ENCODE measurements at regions not wholly inside any gene's neighbourhood (a gene's known extent, or its start where the extent isn't known, plus 50 kb on each side); places are given as distances from the start of the nearest gene placed in this dataset.

DNA sequence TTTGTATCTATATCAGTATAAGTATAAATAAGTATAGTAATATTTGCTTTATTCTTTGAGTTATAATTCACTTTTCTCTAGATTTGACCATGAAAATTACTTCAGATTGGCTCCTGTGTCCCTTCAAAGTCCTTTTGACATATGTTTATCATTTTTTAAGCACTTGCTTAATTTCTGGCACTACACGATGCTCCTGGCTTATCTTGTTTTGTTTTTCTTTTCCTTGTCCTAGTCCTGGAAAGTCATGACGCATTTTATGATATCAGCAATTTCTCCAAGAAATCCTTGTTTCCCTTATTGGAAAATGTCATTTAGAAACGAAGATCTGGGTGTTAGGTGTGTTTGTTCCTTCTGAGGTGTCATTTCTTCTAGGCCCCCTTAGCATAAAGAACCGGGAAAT, 226.5 kb downstream of the POU4F1 start:
- H3K9me2 ChIP-seq (ENCODE audit: insufficient read depth), result no peaks in the 10 kb centered on the region; the same call in 1 of the 2 replicates
- H3K4me1 ChIP-seq (ENCODE audit: insufficient read depth), result no peaks in the 10 kb centered on the region
- TF ChIP-seq NANOG (IDR thresholded peaks at IDR 0.05; ENCODE audit: borderline replicate concordance) (no peak), POLR2AphosphoS5 (IDR thresholded peaks at IDR 0.05; ENCODE audit: low read depth) (no peak), ETS1 (IDR thresholded peaks at IDR 0.05) (no peak), EZH2phosphoT487 (IDR thresholded peaks at IDR 0.05; ENCODE audit: unreplicated experiment) (no peak), ZNF331 (CRISPR knock-in tag; IDR thresholded peaks at IDR 0.05; ENCODE audit: low read depth) (no peak), CREB1 (CRISPR knock-in tag; IDR thresholded peaks at IDR 0.05; ENCODE audit: low read depth) (no peak), STAT1 (IDR thresholded peaks at IDR 0.05; ENCODE audit: unreplicated experiment) (no peak), ZNF114 (CRISPR knock-in tag; IDR thresholded peaks at IDR 0.05) (no peak), EZH2 (IDR thresholded peaks at IDR 0.05; ENCODE audit: low read depth, unreplicated experiment) (no peak), JUNB (IDR thresholded peaks at IDR 0.05; ENCODE audit: unreplicated experiment) (no peak)
- TF ChIP-seq, protein P1, sequence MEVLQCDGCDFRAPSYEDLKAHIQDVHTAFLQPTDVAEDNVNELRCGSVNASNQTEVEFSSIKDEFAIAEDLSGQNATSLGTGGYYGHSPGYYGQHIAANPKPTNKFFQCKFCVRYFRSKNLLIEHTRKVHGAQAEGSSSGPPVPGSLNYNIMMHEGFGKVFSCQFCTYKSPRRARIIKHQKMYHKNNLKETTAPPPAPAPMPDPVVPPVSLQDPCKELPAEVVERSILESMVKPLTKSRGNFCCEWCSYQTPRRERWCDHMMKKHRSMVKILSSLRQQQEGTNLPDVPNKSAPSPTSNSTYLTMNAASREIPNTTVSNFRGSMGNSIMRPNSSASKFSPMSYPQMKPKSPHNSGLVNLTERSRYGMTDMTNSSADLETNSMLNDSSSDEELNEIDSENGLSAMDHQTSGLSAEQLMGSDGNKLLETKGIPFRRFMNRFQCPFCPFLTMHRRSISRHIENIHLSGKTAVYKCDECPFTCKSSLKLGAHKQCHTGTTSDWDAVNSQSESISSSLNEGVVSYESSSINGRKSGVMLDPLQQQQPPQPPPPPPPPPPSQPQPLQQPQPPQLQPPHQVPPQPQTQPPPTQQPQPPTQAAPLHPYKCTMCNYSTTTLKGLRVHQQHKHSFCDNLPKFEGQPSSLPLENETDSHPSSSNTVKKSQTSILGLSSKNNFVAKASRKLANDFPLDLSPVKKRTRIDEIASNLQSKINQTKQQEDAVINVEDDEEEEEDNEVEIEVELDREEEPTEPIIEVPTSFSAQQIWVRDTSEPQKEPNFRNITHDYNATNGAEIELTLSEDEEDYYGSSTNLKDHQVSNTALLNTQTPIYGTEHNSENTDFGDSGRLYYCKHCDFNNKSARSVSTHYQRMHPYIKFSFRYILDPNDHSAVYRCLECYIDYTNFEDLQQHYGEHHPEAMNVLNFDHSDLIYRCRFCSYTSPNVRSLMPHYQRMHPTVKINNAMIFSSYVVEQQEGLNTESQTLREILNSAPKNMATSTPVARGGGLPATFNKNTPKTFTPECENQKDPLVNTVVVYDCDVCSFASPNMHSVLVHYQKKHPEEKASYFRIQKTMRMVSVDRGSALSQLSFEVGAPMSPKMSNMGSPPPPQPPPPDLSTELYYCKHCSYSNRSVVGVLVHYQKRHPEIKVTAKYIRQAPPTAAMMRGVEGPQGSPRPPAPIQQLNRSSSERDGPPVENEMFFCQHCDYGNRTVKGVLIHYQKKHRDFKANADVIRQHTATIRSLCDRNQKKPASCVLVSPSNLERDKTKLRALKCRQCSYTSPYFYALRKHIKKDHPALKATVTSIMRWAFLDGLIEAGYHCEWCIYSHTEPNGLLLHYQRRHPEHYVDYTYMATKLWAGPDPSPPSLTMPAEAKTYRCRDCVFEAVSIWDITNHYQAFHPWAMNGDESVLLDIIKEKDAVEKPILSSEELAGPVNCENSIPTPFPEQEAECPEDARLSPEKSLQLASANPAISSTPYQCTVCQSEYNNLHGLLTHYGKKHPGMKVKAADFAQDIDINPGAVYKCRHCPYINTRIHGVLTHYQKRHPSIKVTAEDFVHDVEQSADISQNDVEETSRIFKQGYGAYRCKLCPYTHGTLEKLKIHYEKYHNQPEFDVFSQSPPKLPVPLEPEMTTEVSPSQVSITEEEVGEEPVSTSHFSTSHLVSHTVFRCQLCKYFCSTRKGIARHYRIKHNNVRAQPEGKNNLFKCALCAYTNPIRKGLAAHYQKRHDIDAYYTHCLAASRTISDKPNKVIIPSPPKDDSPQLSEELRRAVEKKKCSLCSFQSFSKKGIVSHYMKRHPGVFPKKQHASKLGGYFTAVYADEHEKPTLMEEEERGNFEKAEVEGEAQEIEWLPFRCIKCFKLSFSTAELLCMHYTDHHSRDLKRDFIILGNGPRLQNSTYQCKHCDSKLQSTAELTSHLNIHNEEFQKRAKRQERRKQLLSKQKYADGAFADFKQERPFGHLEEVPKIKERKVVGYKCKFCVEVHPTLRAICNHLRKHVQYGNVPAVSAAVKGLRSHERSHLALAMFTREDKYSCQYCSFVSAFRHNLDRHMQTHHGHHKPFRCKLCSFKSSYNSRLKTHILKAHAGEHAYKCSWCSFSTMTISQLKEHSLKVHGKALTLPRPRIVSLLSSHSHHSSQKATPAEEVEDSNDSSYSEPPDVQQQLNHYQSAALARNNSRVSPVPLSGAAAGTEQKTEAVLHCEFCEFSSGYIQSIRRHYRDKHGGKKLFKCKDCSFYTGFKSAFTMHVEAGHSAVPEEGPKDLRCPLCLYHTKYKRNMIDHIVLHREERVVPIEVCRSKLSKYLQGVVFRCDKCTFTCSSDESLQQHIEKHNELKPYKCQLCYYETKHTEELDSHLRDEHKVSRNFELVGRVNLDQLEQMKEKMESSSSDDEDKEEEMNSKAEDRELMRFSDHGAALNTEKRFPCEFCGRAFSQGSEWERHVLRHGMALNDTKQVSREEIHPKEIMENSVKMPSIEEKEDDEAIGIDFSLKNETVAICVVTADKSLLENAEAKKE (CRISPR knock-in tag; IDR thresholded peaks at IDR 0.05), result no peak
- TF ChIP-seq, protein P2, sequence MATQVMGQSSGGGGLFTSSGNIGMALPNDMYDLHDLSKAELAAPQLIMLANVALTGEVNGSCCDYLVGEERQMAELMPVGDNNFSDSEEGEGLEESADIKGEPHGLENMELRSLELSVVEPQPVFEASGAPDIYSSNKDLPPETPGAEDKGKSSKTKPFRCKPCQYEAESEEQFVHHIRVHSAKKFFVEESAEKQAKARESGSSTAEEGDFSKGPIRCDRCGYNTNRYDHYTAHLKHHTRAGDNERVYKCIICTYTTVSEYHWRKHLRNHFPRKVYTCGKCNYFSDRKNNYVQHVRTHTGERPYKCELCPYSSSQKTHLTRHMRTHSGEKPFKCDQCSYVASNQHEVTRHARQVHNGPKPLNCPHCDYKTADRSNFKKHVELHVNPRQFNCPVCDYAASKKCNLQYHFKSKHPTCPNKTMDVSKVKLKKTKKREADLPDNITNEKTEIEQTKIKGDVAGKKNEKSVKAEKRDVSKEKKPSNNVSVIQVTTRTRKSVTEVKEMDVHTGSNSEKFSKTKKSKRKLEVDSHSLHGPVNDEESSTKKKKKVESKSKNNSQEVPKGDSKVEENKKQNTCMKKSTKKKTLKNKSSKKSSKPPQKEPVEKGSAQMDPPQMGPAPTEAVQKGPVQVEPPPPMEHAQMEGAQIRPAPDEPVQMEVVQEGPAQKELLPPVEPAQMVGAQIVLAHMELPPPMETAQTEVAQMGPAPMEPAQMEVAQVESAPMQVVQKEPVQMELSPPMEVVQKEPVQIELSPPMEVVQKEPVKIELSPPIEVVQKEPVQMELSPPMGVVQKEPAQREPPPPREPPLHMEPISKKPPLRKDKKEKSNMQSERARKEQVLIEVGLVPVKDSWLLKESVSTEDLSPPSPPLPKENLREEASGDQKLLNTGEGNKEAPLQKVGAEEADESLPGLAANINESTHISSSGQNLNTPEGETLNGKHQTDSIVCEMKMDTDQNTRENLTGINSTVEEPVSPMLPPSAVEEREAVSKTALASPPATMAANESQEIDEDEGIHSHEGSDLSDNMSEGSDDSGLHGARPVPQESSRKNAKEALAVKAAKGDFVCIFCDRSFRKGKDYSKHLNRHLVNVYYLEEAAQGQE (IDR thresholded peaks at IDR 0.05; ENCODE audit: unreplicated experiment), result no peak
- TF ChIP-seq, protein P3, sequence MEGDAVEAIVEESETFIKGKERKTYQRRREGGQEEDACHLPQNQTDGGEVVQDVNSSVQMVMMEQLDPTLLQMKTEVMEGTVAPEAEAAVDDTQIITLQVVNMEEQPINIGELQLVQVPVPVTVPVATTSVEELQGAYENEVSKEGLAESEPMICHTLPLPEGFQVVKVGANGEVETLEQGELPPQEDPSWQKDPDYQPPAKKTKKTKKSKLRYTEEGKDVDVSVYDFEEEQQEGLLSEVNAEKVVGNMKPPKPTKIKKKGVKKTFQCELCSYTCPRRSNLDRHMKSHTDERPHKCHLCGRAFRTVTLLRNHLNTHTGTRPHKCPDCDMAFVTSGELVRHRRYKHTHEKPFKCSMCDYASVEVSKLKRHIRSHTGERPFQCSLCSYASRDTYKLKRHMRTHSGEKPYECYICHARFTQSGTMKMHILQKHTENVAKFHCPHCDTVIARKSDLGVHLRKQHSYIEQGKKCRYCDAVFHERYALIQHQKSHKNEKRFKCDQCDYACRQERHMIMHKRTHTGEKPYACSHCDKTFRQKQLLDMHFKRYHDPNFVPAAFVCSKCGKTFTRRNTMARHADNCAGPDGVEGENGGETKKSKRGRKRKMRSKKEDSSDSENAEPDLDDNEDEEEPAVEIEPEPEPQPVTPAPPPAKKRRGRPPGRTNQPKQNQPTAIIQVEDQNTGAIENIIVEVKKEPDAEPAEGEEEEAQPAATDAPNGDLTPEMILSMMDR (conservative IDR thresholded peaks at IDR 0.05; ENCODE audit: low read depth in 2 of 2), result no peak
- H3K4me2 ChIP-seq, result no peak overlapping the region
- H3K36me3 Mint-ChIP-seq (ENCODE audit: low read depth), result no peaks in the 10 kb centered on the region
- no peaks in the 10 kb centered on the region for H3K4me1 Mint-ChIP-seq
- H3K79me2 ChIP-seq (replicated peaks; ENCODE audit: insufficient read depth), result no peaks in the 10 kb centered on the region
- no peak overlapping the region for H2AFZ ChIP-seq
- H3K9me3 Mint-ChIP-seq, result no peaks in the 10 kb centered on the region
- no peaks in the 10 kb centered on the region for H3K27me3 ChIP-seq (ENCODE audit: insufficient read depth)
- H3K36me3 ChIP-seq (ENCODE audit: insufficient read depth), result no peaks in the 10 kb centered on the region
- no peak overlapping the region for H3K4me3 Mint-ChIP-seq
- ATAC-seq, result no peak
- DNase-seq (ENCODE audit: low spot score), result no peak
- H3K27ac ChIP-seq (ENCODE audit: low read depth), result no peak overlapping the region
- H3K4me3 ChIP-seq, result no peak overlapping the region
- no peaks in the 10 kb centered on the region for H3K27me3 Mint-ChIP-seq (ENCODE audit: insufficient read depth, low read depth, poor library complexity)
- H3F3A ChIP-seq (replicated peaks; ENCODE audit: low read depth), result no peaks in the 10 kb centered on the region
- no peak overlapping the region for H3K27ac Mint-ChIP-seq
- H4K20me1 ChIP-seq (replicated peaks; ENCODE audit: insufficient read depth), result no peaks in the 10 kb centered on the region

Measured in GM23338 (cell line).